ENCODE measurements at regions not wholly inside any gene's neighbourhood (a gene's known extent, or its start where the extent isn't known, plus 50 kb on each side); places are given as distances from the start of the nearest gene placed in this dataset.
A peak's percentile ranks its signal among the peaks of the same experiment; 100 is the strongest.

DNA sequence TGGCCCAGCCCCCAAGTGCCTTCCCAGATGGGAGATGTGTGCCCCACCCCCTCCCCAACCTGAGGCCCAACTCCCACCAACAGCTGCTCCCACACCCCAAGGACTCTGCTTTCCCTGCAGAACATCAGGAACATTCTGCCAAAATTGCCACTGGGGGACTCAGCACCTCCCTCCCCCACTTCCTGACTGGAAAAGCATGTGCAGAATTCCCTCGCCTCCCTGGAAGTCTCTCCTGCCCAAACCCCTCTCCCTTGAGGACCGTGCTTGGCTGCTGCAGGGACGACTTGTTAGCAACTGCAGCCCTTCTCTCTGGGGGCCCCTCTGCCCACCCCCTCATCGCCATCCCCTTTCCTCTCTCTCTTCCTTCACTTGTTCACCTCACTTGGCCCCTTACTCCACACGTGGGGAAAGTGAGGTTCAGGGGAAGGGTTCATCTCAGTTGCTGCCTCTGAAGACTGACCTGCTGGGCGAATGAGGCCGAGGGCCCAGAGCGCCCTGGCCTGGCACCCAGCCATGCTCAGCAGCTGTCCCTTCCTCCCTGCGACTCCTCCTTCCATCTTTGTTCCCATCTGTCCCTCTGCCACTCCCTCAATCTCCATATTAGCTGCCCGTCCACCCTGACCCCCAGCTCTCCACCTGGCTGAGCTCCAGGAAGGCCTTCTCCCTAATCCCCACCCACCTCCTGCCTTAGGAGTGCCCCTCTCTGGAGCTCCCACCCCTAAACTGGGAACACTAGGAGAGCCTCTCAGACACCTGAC is 105.1 kb downstream of the CHST1 start:
- intact Hi-C loops (cut with DNase I; ENCODE audit: low total_unique reads): no loop called here
- Histone ChIP-seq H3K4me3 (no peak overlapping the region), H3K36me3 (no peaks in the 10 kb centered on the region), H3K4me1 (peaks cover 8 to 42% of the 10 kb centered on the region in 2 donors), H3K9me3 (no peaks in the 10 kb centered on the region), H3K27ac (peak overlapping the region; percentile 62 to 86 (median 72)), H3K27me3 (no peaks in the 10 kb centered on the region)
- peak; percentile 66 to 79 for ATAC-seq
- peak; percentile 35 to 63 for DNase-seq
- TF ChIP-seq POLR2A (IDR thresholded peaks at IDR 0.05): no peak
- TF ChIP-seq, protein P1, sequence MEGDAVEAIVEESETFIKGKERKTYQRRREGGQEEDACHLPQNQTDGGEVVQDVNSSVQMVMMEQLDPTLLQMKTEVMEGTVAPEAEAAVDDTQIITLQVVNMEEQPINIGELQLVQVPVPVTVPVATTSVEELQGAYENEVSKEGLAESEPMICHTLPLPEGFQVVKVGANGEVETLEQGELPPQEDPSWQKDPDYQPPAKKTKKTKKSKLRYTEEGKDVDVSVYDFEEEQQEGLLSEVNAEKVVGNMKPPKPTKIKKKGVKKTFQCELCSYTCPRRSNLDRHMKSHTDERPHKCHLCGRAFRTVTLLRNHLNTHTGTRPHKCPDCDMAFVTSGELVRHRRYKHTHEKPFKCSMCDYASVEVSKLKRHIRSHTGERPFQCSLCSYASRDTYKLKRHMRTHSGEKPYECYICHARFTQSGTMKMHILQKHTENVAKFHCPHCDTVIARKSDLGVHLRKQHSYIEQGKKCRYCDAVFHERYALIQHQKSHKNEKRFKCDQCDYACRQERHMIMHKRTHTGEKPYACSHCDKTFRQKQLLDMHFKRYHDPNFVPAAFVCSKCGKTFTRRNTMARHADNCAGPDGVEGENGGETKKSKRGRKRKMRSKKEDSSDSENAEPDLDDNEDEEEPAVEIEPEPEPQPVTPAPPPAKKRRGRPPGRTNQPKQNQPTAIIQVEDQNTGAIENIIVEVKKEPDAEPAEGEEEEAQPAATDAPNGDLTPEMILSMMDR (IDR thresholded peaks at IDR 0.05 in 4 of 5, conservative IDR thresholded peaks at IDR 0.05 in 1 of 5): no peak
- in situ Hi-C loops (cut with MboI; ENCODE audit: low sequenced_read_pairs in 4 of 4): no loop called here

GRCh38 chr11:45556851-45557707 is 108.3 kb downstream of the CHST1 start:
- ATAC-seq (peak in 1 of 2 donors; percentile 25), DNase-seq (peak; percentile 18 to 68)
- TF ChIP-seq, protein P1 (IDR thresholded peaks at IDR 0.05 in 4 of 5, conservative IDR thresholded peaks at IDR 0.05 in 1 of 5): no peak
- no peak for TF ChIP-seq POLR2A (IDR thresholded peaks at IDR 0.05)
- in situ Hi-C loops (cut with MboI; ENCODE audit: low sequenced_read_pairs in 4 of 4) (no loop called here), intact Hi-C loops (cut with DNase I; ENCODE audit: low total_unique reads) (loop anchor here (10.0 kb wide), 1 partner anchor 188 kb away; no protein-coding TSS in a partner anchor)
- no peak overlapping the region for H3K4me3 ChIP-seq
- H3K4me1 ChIP-seq: peaks cover 25 to 58% of the 10 kb centered on the region in 2 donors
- no peaks in the 10 kb centered on the region for H3K27me3 ChIP-seq
- H3K27ac ChIP-seq: peak overlapping the region in 2 of 4 donors; percentile 80 to 89
- H3K36me3 ChIP-seq: no peaks in the 10 kb centered on the region
- H3K9me3 ChIP-seq: no peaks in the 10 kb centered on the region

DNA sequence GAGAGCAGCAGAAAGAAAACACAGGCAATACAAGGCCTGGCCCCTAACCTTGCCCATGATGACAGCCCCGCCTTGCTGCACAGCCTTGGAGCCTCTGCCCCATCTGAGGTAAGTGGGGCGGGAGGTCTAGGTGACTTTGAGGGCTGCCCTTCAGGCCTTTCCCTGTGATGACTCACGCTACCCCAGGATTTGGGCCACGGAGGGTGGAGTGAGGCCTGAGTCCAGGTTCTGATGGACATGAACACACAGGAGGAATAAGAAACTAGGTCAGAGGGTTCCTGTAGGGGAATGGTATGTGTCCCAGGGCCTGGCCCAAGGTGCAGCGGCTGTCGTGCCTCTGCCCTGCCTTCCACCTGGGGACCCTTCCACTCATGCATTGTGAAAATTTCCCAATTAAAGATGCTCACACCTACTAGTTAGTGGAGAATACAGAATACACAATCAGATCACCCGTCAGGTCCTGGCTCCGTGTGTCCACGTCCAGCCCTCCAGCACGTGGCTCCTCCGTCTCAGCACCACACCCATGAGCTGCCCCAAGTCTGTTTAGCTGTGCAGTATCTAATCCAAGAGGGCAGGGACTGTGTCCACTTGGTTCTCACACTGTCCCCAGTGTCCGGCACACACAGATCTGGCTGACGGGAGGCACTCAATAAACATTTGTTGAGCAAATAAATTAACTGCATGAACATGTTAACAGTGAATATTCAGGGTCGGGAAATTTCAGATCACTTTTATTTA is 111.0 kb downstream of the CHST1 start:
- TF ChIP-seq, protein P1 (IDR thresholded peaks at IDR 0.05 in 4 of 5, conservative IDR thresholded peaks at IDR 0.05 in 1 of 5): no peak
- TF ChIP-seq POLR2A (IDR thresholded peaks at IDR 0.05): no peak
- DNase-seq (peak; percentile 63 to 89), ATAC-seq (peak; percentile 88 to 89)
- H3K36me3 ChIP-seq: no peaks in the 10 kb centered on the region
- no peak overlapping the region for H3K4me3 ChIP-seq
- no peaks in the 10 kb centered on the region for H3K9me3 ChIP-seq
- no peaks in the 10 kb centered on the region for H3K27me3 ChIP-seq
- intact Hi-C loops (cut with DNase I; ENCODE audit: low total_unique reads) (loop anchor here (10.0 kb wide), 1 partner anchor 190 kb away; no protein-coding TSS in a partner anchor), in situ Hi-C loops (cut with MboI; ENCODE audit: low sequenced_read_pairs in 4 of 4) (no loop called here)
- H3K27ac ChIP-seq: peak overlapping the region; percentile 56 to 89 (median 70)
- peaks cover 18 to 40% of the 10 kb centered on the region in 2 donors for H3K4me1 ChIP-seq

DNA sequence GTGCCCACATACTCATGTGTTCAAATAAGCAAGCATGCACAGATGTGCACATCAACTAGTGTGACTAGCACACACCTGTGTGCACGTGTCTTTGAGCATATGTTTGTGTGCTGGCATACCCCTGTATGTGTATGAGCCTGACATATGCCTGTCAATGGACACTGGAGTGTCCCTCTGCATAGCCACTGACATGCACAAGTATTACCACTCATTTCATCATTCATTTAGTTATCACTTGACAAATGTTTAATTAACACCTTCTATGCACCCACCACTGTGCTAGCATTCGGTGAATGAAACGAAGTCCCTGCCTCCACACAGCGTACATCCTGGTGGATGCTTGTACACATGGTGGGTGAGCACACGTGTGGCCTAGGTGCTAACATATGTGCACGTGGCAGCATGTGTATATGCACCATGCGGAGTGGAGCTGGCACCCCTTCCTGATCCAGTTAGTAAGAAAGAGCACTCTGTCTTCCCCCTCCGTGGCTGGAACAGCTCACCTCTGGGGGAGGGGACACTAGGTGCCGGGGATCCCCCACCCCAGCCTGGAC is 112.0 kb downstream of the CHST1 start:
- Histone ChIP-seq H3K9me3 (no peaks in the 10 kb centered on the region), H3K4me3 (no peak overlapping the region), H3K27ac (peak overlapping the region in 3 of 4 donors; percentile 60 to 89 (median 80)), H3K36me3 (no peaks in the 10 kb centered on the region), H3K27me3 (no peaks in the 10 kb centered on the region), H3K4me1 (peaks cover 18 to 40% of the 10 kb centered on the region in 2 donors)
- in situ Hi-C loops (cut with MboI; ENCODE audit: low sequenced_read_pairs in 4 of 4): no loop called here
- DNase-seq: no peak
- no peak for TF ChIP-seq POLR2A (IDR thresholded peaks at IDR 0.05)
- TF ChIP-seq, protein P1 (IDR thresholded peaks at IDR 0.05 in 4 of 5, conservative IDR thresholded peaks at IDR 0.05 in 1 of 5): no peak
- no peak for ATAC-seq
- intact Hi-C loops (cut with DNase I; ENCODE audit: low total_unique reads): loop anchor here (10.0 kb wide), 1 partner anchor 191 kb away; no protein-coding TSS in a partner anchor
